CD4-positive, CD25-positive, alpha-beta regulatory T cell (primary cell): ENCODE measurements at regions not wholly inside any gene's neighbourhood (a gene's known extent, or its start where the extent isn't known, plus 50 kb on each side); places are given as distances from the start of the nearest gene placed in this dataset.
"Not testable (repeated sequence)": the region's sequence is repeated elsewhere in the genome, so short reads cannot be mapped to it uniquely, and the experiment has no call there.

Experiments
- ATAC-seq, 2 donors: fragments of 150-1000 bp; cut with Tn5 transposase; one replicate each; pipeline ENCODE4 v1.10.0; 2021; ENCODE audit warnings: low read depth in 2 of 2, moderate number of reproducible peaks in 2 of 2, moderate library complexity in 1 of 2
- DNase-seq, 3 donors: peaks; one replicate each; pipeline versions ENCODE4 v3.0.0 to v3.0.0-alpha.2; 2012 to 2022; ENCODE audit warnings: mixed read lengths in 1 of 3
- H3K27ac ChIP-seq: one replicate; pipeline ENCODE4 v1.7.0; 2013; ENCODE audit warnings: mild to moderate bottlenecking, low read length; ENCODE audit not compliant: insufficient read depth, poor library complexity, severe bottlenecking
- H3K27me3 ChIP-seq: one replicate; pipeline ENCODE4 v1.7.0; 2013; ENCODE audit warnings: low read length; ENCODE audit not compliant: control insufficient read depth, insufficient read depth
- H3K36me3 ChIP-seq: one replicate; pipeline ENCODE4 v1.7.0; 2013; ENCODE audit warnings: mild to moderate bottlenecking, low read length, moderate library complexity; ENCODE audit not compliant: control insufficient read depth, insufficient read depth
- H3K4me1 ChIP-seq: 2 replicates; pipeline ENCODE4 v1.7.0; 2013; ENCODE audit warnings: mild to moderate bottlenecking, low read length; ENCODE audit not compliant: insufficient read depth, control insufficient read depth, poor library complexity, severe bottlenecking
- H3K4me3 ChIP-seq: one replicate; pipeline ENCODE4 v1.7.0; 2013; ENCODE audit warnings: low read depth, mild to moderate bottlenecking, low read length, moderate library complexity
- H3K9me3 ChIP-seq, 2 experiments: 1 replicate in 1 of 2; 2 replicates in 1 of 2; pipeline ENCODE4 v1.7.0; 2013; ENCODE audit warnings: low read length in 2 of 2, mild to moderate bottlenecking in 1 of 2, moderate library complexity in 1 of 2; ENCODE audit not compliant: control insufficient read depth in 2 of 2
- H3K27ac Mint-ChIP-seq, 3 donors: one replicate each; pipeline ENCODE4 v1.8.0; 2020 to 2022; ENCODE audit warnings: mild to moderate bottlenecking in 3 of 3, mixed read lengths in 3 of 3, moderate library complexity in 2 of 3
- H3K27me3 Mint-ChIP-seq: one replicate; pipeline ENCODE4 v1.8.0; 2022; ENCODE audit warnings: mild to moderate bottlenecking, mixed read lengths
- H3K36me3 Mint-ChIP-seq: one replicate; pipeline ENCODE4 v1.8.0; 2020; ENCODE audit warnings: mixed read lengths
- H3K4me1 Mint-ChIP-seq, 4 donors: one replicate each; pipeline ENCODE4 v1.8.0; 2020 to 2022; ENCODE audit warnings: mixed read lengths in 4 of 4, mild to moderate bottlenecking in 1 of 4
- H3K4me3 Mint-ChIP-seq, 4 donors: one replicate each; pipeline ENCODE4 v1.8.0; 2020 to 2022; ENCODE audit warnings: mild to moderate bottlenecking in 4 of 4, mixed read lengths in 4 of 4, moderate library complexity in 3 of 4
- H3K9me3 Mint-ChIP-seq, 7 donors: one replicate each; pipeline ENCODE4 v1.8.0; 2020 to 2022; ENCODE audit warnings: mixed read lengths in 7 of 7, mild to moderate bottlenecking in 3 of 7, moderate library complexity in 2 of 7

GRCh38 chr18:47380153-47380552, 128.7 kb upstream of the SKOR2 start:
- no peak for ATAC-seq
- Mint-ChIP-seq H3K27me3 (no peaks in the 10 kb centered on the region), H3K4me1 (no peaks in the 10 kb centered on the region), H3K4me3 (no peak overlapping the region), H3K36me3 (no peaks in the 10 kb centered on the region), H3K9me3 (peaks cover 0 to 4% (median 0%) of the 10 kb centered on the region in 7 donors), H3K27ac (no peak overlapping the region)
- Histone ChIP-seq H3K27ac (no peak overlapping the region), H3K27me3 (no peaks in the 10 kb centered on the region), H3K4me1 (no peaks in the 10 kb centered on the region), H3K9me3 (no peaks in the 10 kb centered on the region), H3K36me3 (no peaks in the 10 kb centered on the region), H3K4me3 (no peak overlapping the region)
- no peak for DNase-seq

- no peaks in the 10 kb centered on the region for H3K4me1 ChIP-seq
- no peak for ATAC-seq
- Mint-ChIP-seq H3K4me1 (no peaks in the 10 kb centered on the region), H3K9me3 (peaks cover 0 to 4% (median 0%) of the 10 kb centered on the region in 7 donors), H3K36me3 (no peaks in the 10 kb centered on the region), H3K27ac (no peak overlapping the region), H3K4me3 (no peak overlapping the region), H3K27me3 (no peaks in the 10 kb centered on the region)
- H3K27ac ChIP-seq = no peak overlapping the region
- no peak for DNase-seq
- H3K27me3 ChIP-seq = no peaks in the 10 kb centered on the region
- no peak overlapping the region for H3K4me3 ChIP-seq
- H3K36me3 ChIP-seq = no peaks in the 10 kb centered on the region
- no peaks in the 10 kb centered on the region for H3K9me3 ChIP-seq
Measured at GRCh38 chr18:47373465-47373864, 122.0 kb upstream of the SKOR2 start.

- H3K27me3 Mint-ChIP-seq = no peaks in the 10 kb centered on the region
- no peaks in the 10 kb centered on the region for H3K4me1 Mint-ChIP-seq
- no peaks in the 10 kb centered on the region for H3K36me3 ChIP-seq
- H3K9me3 Mint-ChIP-seq = peaks cover 0 to 13% (median 3%) of the 10 kb centered on the region in 7 donors
- H3K36me3 Mint-ChIP-seq = no peaks in the 10 kb centered on the region
- no peak for DNase-seq
- no peak for ATAC-seq
- H3K4me3 Mint-ChIP-seq = no peak overlapping the region
- no peaks in the 10 kb centered on the region for H3K4me1 ChIP-seq
- H3K27ac Mint-ChIP-seq = no peak overlapping the region
- no peak overlapping the region for H3K4me3 ChIP-seq
- no peaks in the 10 kb centered on the region for H3K27me3 ChIP-seq
- H3K9me3 ChIP-seq = no peaks in the 10 kb centered on the region
- no peak overlapping the region for H3K27ac ChIP-seq
Measured at GRCh38 chr18:47370052-47370451, 118.6 kb upstream of the SKOR2 start.

GRCh38 chr18:47354061-47354460, 102.6 kb upstream of the SKOR2 start:
- H3K4me3 Mint-ChIP-seq, H3K4me1 Mint-ChIP-seq, H3K9me3 Mint-ChIP-seq, H3K27ac Mint-ChIP-seq, H3K36me3 ChIP-seq, H3K36me3 Mint-ChIP-seq, H3K4me1 ChIP-seq, H3K27me3 ChIP-seq, H3K9me3 ChIP-seq, H3K27me3 Mint-ChIP-seq, DNase-seq, H3K27ac ChIP-seq, H3K4me3 ChIP-seq, ATAC-seq: not testable (repeated sequence)

GRCh38 chr18:47346016-47346415, 94.6 kb upstream of the SKOR2 start:
- Mint-ChIP-seq H3K4me3 (no peak overlapping the region), H3K9me3 (peaks cover 0 to 3% (median 0%) of the 10 kb centered on the region in 7 donors), H3K36me3 (no peaks in the 10 kb centered on the region), H3K27me3 (no peaks in the 10 kb centered on the region), H3K27ac (no peak overlapping the region), H3K4me1 (no peaks in the 10 kb centered on the region)
- Histone ChIP-seq H3K9me3 (no peaks in the 10 kb centered on the region), H3K4me3 (no peak overlapping the region), H3K36me3 (no peaks in the 10 kb centered on the region), H3K27me3 (peaks cover 2% of the 10 kb centered on the region), H3K4me1 (no peaks in the 10 kb centered on the region), H3K27ac (no peak overlapping the region)
- no peak for ATAC-seq
- DNase-seq = no peak

- Histone ChIP-seq H3K27ac (no peak overlapping the region), H3K4me1 (no peaks in the 10 kb centered on the region), H3K9me3 (no peaks in the 10 kb centered on the region), H3K4me3 (no peak overlapping the region), H3K27me3 (peaks cover 2% of the 10 kb centered on the region), H3K36me3 (no peaks in the 10 kb centered on the region)
- no peak overlapping the region for H3K4me3 Mint-ChIP-seq
- H3K4me1 Mint-ChIP-seq = no peaks in the 10 kb centered on the region
- H3K36me3 Mint-ChIP-seq = no peaks in the 10 kb centered on the region
- ATAC-seq (no peak), DNase-seq (no peak)
- H3K27ac Mint-ChIP-seq = no peak overlapping the region
- H3K9me3 Mint-ChIP-seq = peaks cover 0 to 3% (median 0%) of the 10 kb centered on the region in 7 donors
- H3K27me3 Mint-ChIP-seq = no peaks in the 10 kb centered on the region
Measured at GRCh38 chr18:47345291-47345690, 93.8 kb upstream of the SKOR2 start.

GRCh38 chr18:47343291-47343690, 91.8 kb upstream of the SKOR2 start:
- no peaks in the 10 kb centered on the region for H3K4me1 Mint-ChIP-seq
- H3K4me3 Mint-ChIP-seq = no peak overlapping the region
- DNase-seq (no peak), ATAC-seq (no peak)
- H3K27ac Mint-ChIP-seq = no peak overlapping the region
- Histone ChIP-seq H3K27me3 (peaks cover 2% of the 10 kb centered on the region), H3K9me3 (no peaks in the 10 kb centered on the region), H3K27ac (no peak overlapping the region), H3K4me3 (no peak overlapping the region), H3K36me3 (no peaks in the 10 kb centered on the region), H3K4me1 (no peaks in the 10 kb centered on the region)
- H3K36me3 Mint-ChIP-seq = no peaks in the 10 kb centered on the region
- no peaks in the 10 kb centered on the region for H3K27me3 Mint-ChIP-seq
- peaks cover 0 to 3% (median 0%) of the 10 kb centered on the region in 7 donors for H3K9me3 Mint-ChIP-seq

- H3K27me3 ChIP-seq = peaks cover 2% of the 10 kb centered on the region
- ATAC-seq = no peak
- H3K9me3 Mint-ChIP-seq = peaks cover 0 to 3% (median 0%) of the 10 kb centered on the region in 7 donors
- no peaks in the 10 kb centered on the region for H3K36me3 ChIP-seq
- no peak overlapping the region for H3K27ac Mint-ChIP-seq
- H3K4me1 ChIP-seq = no peaks in the 10 kb centered on the region
- no peaks in the 10 kb centered on the region for H3K36me3 Mint-ChIP-seq
- no peaks in the 10 kb centered on the region for H3K27me3 Mint-ChIP-seq
- no peaks in the 10 kb centered on the region for H3K4me1 Mint-ChIP-seq
- no peak overlapping the region for H3K4me3 Mint-ChIP-seq
- H3K4me3 ChIP-seq = no peak overlapping the region
- DNase-seq = no peak
- H3K27ac ChIP-seq = no peak overlapping the region
- H3K9me3 ChIP-seq = no peaks in the 10 kb centered on the region
Measured at GRCh38 chr18:47342566-47342965, 91.1 kb upstream of the SKOR2 start.
